ENCODE measurements at regions not wholly inside any gene's neighbourhood (a gene's known extent, or its start where the extent isn't known, plus 50 kb on each side); places are given as distances from the start of the nearest gene placed in this dataset.
"Not testable (repeated sequence)": the region's sequence is repeated elsewhere in the genome, so short reads cannot be mapped to it uniquely, and the experiment has no call there.

DNA sequence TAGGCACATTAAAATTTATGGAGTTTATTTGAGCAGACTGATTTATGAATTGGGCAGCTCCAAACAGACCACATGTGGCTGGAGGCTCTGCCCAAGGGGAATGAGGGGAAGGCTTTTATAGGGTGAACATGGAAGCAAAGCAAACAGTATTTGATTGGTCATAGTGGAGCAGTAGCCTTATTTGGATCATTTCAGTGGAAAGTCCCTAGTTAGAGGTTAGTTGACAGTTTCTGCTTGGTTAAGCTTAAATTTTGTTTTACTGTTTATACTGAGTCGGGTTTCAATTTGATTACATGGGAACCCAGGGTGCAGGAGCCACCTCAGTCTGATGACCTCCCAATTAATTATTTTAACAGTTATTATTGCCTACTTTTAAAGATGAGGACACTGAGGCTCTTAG lies 140.5 kb downstream of the NDFIP2 start:
- no peak for DNase-seq (ENCODE audit: low read depth)

DNA sequence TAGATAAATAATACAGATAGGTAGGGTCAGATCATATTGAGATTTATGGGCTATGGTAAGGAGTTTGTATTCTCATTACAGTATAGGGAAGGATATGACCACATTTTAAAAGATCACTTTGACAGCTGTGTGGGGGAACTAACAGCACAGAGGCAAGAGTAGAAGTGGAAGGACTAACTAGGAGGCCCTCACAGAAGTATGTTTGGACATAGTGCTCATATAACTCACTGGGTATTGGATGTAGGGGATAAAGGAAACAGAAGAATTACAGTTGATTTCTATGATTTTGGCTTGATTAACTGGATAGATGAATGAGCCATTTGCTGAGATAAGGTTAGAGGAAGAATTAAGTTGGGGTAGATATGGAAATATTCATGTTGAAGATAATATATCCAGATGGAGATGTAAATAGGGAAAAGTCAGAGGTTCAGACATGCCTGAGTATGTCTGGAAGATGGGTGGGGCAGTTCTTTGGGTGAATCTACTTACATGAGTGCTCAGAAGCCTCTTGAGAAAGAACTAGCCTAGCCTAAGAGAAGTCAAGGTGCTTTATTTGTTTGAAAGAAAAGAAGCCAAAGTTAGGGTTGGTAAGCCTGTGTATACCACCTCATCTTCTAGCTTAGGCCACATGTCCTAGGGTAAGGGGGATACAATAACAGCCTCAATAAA lies 133.4 kb downstream of the NDFIP2 start:
- no peak for DNase-seq (ENCODE audit: low read depth)

DNA sequence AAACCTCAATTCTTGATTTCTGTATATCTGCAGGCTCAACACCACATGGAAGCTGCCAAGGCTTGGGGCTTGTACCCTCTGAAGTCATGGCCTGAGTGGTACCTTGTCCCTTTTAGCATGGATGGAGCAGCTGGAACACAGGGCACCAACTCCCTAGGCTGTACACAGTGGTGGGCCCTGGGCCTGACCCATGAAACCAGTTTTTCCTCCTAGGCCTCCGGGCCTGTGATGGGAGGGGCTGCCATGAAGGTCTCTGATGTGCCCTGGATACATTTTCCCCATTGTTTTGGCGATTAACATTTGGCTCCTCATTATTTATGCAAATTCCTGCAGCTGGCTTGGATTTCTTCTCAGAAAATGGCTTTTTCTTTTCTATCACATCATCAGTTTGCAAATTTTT lies 131.6 kb downstream of the NDFIP2 start:
- no peak for DNase-seq (ENCODE audit: low read depth)

DNA sequence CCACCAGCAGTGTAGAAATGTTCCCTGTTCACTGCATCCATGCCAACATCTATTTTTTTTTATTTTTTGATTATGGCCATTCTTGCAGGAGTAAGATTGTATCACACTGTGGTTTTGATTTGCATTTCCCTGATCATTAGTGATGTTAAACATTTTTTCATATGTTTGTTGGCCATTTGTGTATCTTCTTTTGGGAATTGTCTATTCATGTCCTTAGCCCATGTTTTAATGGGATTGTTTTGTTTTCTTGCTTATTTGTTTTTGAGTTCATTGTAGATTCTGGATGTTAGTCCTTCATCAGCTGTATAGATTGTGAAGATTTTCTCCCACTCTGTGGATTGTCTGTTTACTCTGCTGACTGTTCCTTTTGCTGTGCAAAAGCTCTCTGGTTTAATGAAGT lies 126.9 kb downstream of the NDFIP2 start:
- DNase-seq (ENCODE audit: low read depth), result not testable (repeated sequence)

All from forelimb muscle (tissue), 1 donor.